ENCODE measurements at regions not wholly inside any gene's neighbourhood (a gene's known extent, or its start where the extent isn't known, plus 50 kb on each side); places are given as distances from the start of the nearest gene placed in this dataset.

GRCh38 chr4:14824189-14824588 is 178.1 kb upstream of the CPEB2 start:
- CTCF ChIA-PET = no interaction called here
- DNase-seq (ENCODE audit: low read depth, low spot score) = no peak
- Histone ChIP-seq H3K27me3 (ENCODE audit: control insufficient read depth, insufficient read depth, low read length) (peaks cover 4% of the 10 kb centered on the region), H3K27ac (ENCODE audit: low read depth, low read length) (no peak overlapping the region), H3K4me3 (ENCODE audit: low read depth, low read length) (no peak overlapping the region), H3K9me3 (ENCODE audit: control insufficient read depth, insufficient read depth, low read length) (no peaks in the 10 kb centered on the region)
- POLR2A ChIA-PET = no interaction called here
- no peak for TF ChIP-seq CTCF (IDR thresholded peaks at IDR 0.05; ENCODE audit: low read depth, low read length)

- TF ChIP-seq CTCF (IDR thresholded peaks at IDR 0.05; ENCODE audit: low read depth, low read length) = no peak
- H3K9me3 ChIP-seq (ENCODE audit: control insufficient read depth, insufficient read depth, low read length) = no peaks in the 10 kb centered on the region
- POLR2A ChIA-PET = no interaction called here
- no peak overlapping the region for H3K27ac ChIP-seq (ENCODE audit: low read depth, low read length)
- no peak overlapping the region for H3K4me3 ChIP-seq (ENCODE audit: low read depth, low read length)
- CTCF ChIA-PET = no interaction called here
- H3K27me3 ChIP-seq (ENCODE audit: control insufficient read depth, insufficient read depth, low read length) = peaks cover 4% of the 10 kb centered on the region
- no peak for DNase-seq (ENCODE audit: low read depth, low spot score)
Measured at GRCh38 chr4:14827111-14827510, 175.2 kb upstream of the CPEB2 start.

DNA sequence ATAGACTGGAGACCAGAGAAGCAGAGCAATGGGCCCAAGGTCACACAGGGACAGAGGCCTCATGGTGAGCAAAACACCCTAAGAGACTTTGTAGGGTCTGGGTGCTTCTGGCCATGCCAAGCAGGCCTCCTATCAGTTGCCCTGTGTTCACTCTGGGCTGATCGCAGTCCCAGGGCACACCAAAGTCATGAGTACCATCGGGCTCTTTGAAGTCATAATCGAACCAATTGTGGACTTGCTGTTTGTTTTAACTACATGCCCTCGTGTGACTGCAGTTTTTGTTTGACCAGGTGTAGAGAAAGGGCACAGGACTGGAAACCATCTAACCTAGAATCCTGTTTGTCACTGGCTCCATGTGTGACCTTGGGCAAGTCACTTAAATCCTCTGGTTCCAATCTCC is 172.5 kb upstream of the CPEB2 start:
- Histone ChIP-seq H3K27me3 (ENCODE audit: control insufficient read depth, insufficient read depth, low read length) (peaks cover 3% of the 10 kb centered on the region), H3K27ac (ENCODE audit: low read depth, low read length) (no peak overlapping the region), H3K9me3 (ENCODE audit: control insufficient read depth, insufficient read depth, low read length) (no peaks in the 10 kb centered on the region), H3K4me3 (ENCODE audit: low read depth, low read length) (no peak overlapping the region)
- no peak for DNase-seq (ENCODE audit: low read depth, low spot score)
- CTCF ChIA-PET = interaction anchor here (0.7 kb wide), 1 partner anchor 1173 kb away, joined by 3 read pairs; no protein-coding TSS in a partner anchor
- TF ChIP-seq CTCF (IDR thresholded peaks at IDR 0.05; ENCODE audit: low read depth, low read length) = no peak
- POLR2A ChIA-PET = no interaction called here

DNA sequence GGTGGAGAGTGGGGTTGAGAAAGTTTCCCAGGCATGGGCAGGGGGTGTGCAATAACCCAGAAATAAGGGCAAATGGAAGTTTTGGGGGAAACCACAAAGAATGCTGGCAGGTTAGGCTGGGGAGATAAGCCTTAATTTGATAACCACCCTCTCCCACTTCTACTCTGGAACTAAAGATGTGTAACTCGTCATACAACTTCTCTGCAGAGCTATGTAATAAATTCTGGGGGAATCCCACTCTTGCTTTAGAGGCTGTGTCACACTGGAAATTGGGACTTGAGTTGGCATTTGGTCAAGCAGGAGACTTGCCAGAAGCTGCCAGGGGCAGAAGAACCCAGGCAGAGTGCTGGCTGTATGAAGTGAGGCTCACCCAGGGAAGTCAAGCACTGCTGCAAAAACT is 170.9 kb upstream of the CPEB2 start:
- Histone ChIP-seq H3K4me3 (ENCODE audit: low read depth, low read length) (no peak overlapping the region), H3K27me3 (ENCODE audit: control insufficient read depth, insufficient read depth, low read length) (no peaks in the 10 kb centered on the region), H3K27ac (ENCODE audit: low read depth, low read length) (no peak overlapping the region), H3K9me3 (ENCODE audit: control insufficient read depth, insufficient read depth, low read length) (no peaks in the 10 kb centered on the region)
- ChIA-PET CTCF (no interaction called here), POLR2A (no interaction called here)
- no peak for TF ChIP-seq CTCF (IDR thresholded peaks at IDR 0.05; ENCODE audit: low read depth, low read length)
- DNase-seq (ENCODE audit: low read depth, low spot score) = no peak

- CTCF ChIA-PET = no interaction called here
- TF ChIP-seq CTCF (IDR thresholded peaks at IDR 0.05; ENCODE audit: low read depth, low read length) = no peak
- DNase-seq (ENCODE audit: low read depth, low spot score) = no peak
- Histone ChIP-seq H3K4me3 (ENCODE audit: low read depth, low read length) (no peak overlapping the region), H3K27me3 (ENCODE audit: control insufficient read depth, insufficient read depth, low read length) (no peaks in the 10 kb centered on the region), H3K9me3 (ENCODE audit: control insufficient read depth, insufficient read depth, low read length) (no peaks in the 10 kb centered on the region), H3K27ac (ENCODE audit: low read depth, low read length) (no peak overlapping the region)
- POLR2A ChIA-PET = no interaction called here
Measured at GRCh38 chr4:14833053-14833452, 169.2 kb upstream of the CPEB2 start.
